ENCODE measurements at regions not wholly inside any gene's neighbourhood (a gene's known extent, or its start where the extent isn't known, plus 50 kb on each side); places are given as distances from the start of the nearest gene placed in this dataset.

- H3K27ac Mint-ChIP-seq, result peak overlapping the region; percentile 2 to 79 (median 64); a peak in 2 of 7 replicates
- no peak overlapping the region for H2BK12ac ChIP-seq (ENCODE audit: insufficient read length, low read depth, low read length)
- no peak for DNase-seq
- H3K56ac ChIP-seq (ENCODE audit: insufficient read length, low read depth, low read length), result no peak overlapping the region
- H2BK5ac ChIP-seq (ENCODE audit: insufficient read length, low read length), result no peak overlapping the region
- peaks cover 31 to 36% of the 10 kb centered on the region in 2 experiments for H3K4me1 Mint-ChIP-seq
- H3K23me2 ChIP-seq (ENCODE audit: insufficient read length, low read depth, low read length, poor library complexity, severe bottlenecking), result no peaks in the 10 kb centered on the region
- H3K14ac ChIP-seq (ENCODE audit: insufficient read depth, low read length), result no peak overlapping the region
- H3K4me2 ChIP-seq (ENCODE audit: insufficient read depth, insufficient read length, low read length), result no peak overlapping the region
- H4K5ac ChIP-seq (ENCODE audit: insufficient read length, low read depth, low read length), result no peak overlapping the region
- H3K79me1 ChIP-seq (ENCODE audit: insufficient read depth, low read depth, low read length, poor library complexity, severe bottlenecking), result no peaks in the 10 kb centered on the region
- no peak overlapping the region for H2BK120ac ChIP-seq (ENCODE audit: low read depth, low read length, poor library complexity, severe bottlenecking)
- H3K27ac ChIP-seq (ENCODE audit: insufficient read length, low read depth, low read length), result no peak overlapping the region
- no peak overlapping the region for H3K4me3 Mint-ChIP-seq
- H3K4ac ChIP-seq (ENCODE audit: low read depth, low read length), result no peak overlapping the region
- H4K91ac ChIP-seq (ENCODE audit: insufficient read length, low read depth, low read length), result no peak overlapping the region
- no peak overlapping the region for H3K18ac ChIP-seq (ENCODE audit: insufficient read length, low read depth, low read length)
- no peak overlapping the region for H3K23ac ChIP-seq (ENCODE audit: insufficient read length, low read depth, low read length)
- no peak overlapping the region for H4K8ac ChIP-seq (replicated peaks; ENCODE audit: insufficient read length, low read depth, low read length)
- H3K4me1 ChIP-seq (ENCODE audit: insufficient read depth, low read length), result no peaks in the 10 kb centered on the region; the same call in 1 of the 2 replicates
- no peaks in the 10 kb centered on the region for H3K27me3 Mint-ChIP-seq (ENCODE audit: low read depth)
- peaks cover 9 to 24% (median 19%) of the 10 kb centered on the region in 3 experiments for H3K36me3 Mint-ChIP-seq (ENCODE audit: insufficient read depth in 1 of 3, low read depth in 3 of 3)
- no peak overlapping the region for H2BK15ac ChIP-seq (ENCODE audit: low read depth, low read length)
- no peaks in the 10 kb centered on the region for H3K79me2 ChIP-seq (ENCODE audit: insufficient read depth, low read length)
- no peaks in the 10 kb centered on the region for H3K27me3 ChIP-seq (ENCODE audit: insufficient read depth, low read length)
- H3K9me3 ChIP-seq (ENCODE audit: control insufficient read depth, low read depth, low read length), result no peaks in the 10 kb centered on the region
- H4K20me1 ChIP-seq (ENCODE audit: control insufficient read depth, insufficient read depth, insufficient read length), result no peaks in the 10 kb centered on the region
- H3K9ac ChIP-seq (ENCODE audit: extremely low read depth, insufficient read length, low read length), result no peak overlapping the region
- WGBS (ENCODE audit: extremely low coverage, insufficient read length, low lambda C conversion rate), result no CpG with 5 or more reads among the region's 10 CpGs
- H2AK5ac ChIP-seq (ENCODE audit: insufficient read length, low read length), result no peak overlapping the region
- no peak overlapping the region for H2BK20ac ChIP-seq (ENCODE audit: low read depth, low read length, poor library complexity, severe bottlenecking)
- no peak overlapping the region for H3T11ph ChIP-seq (ENCODE audit: low read length)
- no peak for TF ChIP-seq CTCF (conservative IDR thresholded peaks at IDR 0.05)
- peaks cover 7 to 8% of the 10 kb centered on the region in 2 experiments; a peak in 3 of 5 replicates for H3K9me3 Mint-ChIP-seq
- no peak overlapping the region for H2AFZ ChIP-seq (ENCODE audit: low read length)
Observed at GRCh38 chr5:173721601-173722232, 105.3 kb upstream of the BOD1 start.

All from H9 (cell line).